ENCODE measurements at regions not wholly inside any gene's neighbourhood (a gene's known extent, or its start where the extent isn't known, plus 50 kb on each side); places are given as distances from the start of the nearest gene placed in this dataset.

DNA sequence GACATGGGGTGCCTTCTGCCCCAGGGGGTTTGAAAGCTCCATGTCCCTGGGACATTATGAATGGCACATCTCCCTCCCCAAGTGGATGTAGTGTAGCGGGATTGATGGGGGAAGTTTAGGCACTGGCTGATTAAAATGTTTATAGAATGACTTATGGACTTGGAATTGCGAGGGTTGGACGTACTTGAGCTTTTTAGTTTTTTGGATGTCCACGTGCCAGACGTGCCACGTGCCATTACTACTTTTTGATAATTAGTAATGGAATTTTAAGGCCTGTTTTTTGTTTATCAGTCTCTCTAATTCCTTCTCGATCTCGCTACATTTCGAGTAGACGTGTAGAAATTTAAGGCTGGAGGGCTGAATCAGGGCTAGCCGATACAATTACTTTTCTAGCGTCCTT lies 162.8 kb downstream of the TBXT start:
- TF ChIP-seq, protein P1, sequence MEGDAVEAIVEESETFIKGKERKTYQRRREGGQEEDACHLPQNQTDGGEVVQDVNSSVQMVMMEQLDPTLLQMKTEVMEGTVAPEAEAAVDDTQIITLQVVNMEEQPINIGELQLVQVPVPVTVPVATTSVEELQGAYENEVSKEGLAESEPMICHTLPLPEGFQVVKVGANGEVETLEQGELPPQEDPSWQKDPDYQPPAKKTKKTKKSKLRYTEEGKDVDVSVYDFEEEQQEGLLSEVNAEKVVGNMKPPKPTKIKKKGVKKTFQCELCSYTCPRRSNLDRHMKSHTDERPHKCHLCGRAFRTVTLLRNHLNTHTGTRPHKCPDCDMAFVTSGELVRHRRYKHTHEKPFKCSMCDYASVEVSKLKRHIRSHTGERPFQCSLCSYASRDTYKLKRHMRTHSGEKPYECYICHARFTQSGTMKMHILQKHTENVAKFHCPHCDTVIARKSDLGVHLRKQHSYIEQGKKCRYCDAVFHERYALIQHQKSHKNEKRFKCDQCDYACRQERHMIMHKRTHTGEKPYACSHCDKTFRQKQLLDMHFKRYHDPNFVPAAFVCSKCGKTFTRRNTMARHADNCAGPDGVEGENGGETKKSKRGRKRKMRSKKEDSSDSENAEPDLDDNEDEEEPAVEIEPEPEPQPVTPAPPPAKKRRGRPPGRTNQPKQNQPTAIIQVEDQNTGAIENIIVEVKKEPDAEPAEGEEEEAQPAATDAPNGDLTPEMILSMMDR (IDR thresholded peaks at IDR 0.05; ENCODE audit: low read depth, low read length, missing input control): no peak
- TF ChIP-seq TAF1 (conservative IDR thresholded peaks at IDR 0.05): no peak
- TF ChIP-seq GABPA (IDR thresholded peaks at IDR 0.05 in 1 of 2, conservative IDR thresholded peaks at IDR 0.05 in 1 of 2): no peak
- TF ChIP-seq NR2F2 (IDR thresholded peaks at IDR 0.05): no peak
- TF ChIP-seq, protein P2, sequence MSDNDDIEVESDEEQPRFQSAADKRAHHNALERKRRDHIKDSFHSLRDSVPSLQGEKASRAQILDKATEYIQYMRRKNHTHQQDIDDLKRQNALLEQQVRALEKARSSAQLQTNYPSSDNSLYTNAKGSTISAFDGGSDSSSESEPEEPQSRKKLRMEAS (IDR thresholded peaks at IDR 0.05): no peak
- no peak for TF ChIP-seq YY1 (IDR thresholded peaks at IDR 0.05)
- no peak for TF ChIP-seq HNF4G (IDR thresholded peaks at IDR 0.05)
- no peak for TF ChIP-seq RAD21 (IDR thresholded peaks at IDR 0.05)
